NB4 (cell line): ENCODE measurements at regions not wholly inside any gene's neighbourhood (a gene's known extent, or its start where the extent isn't known, plus 50 kb on each side); places are given as distances from the start of the nearest gene placed in this dataset.
A peak's percentile ranks its signal among the peaks of the same experiment; 100 is the strongest.

Experiments
- DNase-seq: peaks from one replicate; pipeline ENCODE4 v3.0.0; 2010; ENCODE audit warnings: low read depth
- H3K4me3 ChIP-seq: one replicate; pipeline ENCODE4 v1.5.1; 2011; ENCODE audit warnings: mild to moderate bottlenecking, low read depth, low read length, moderate library complexity
- CTCF ChIP-seq: IDR thresholded peaks from one replicate; pipeline ENCODE4 v1.5.1; 2012; ENCODE audit warnings: low read depth, low read length
- MAX ChIP-seq: IDR thresholded peaks from 2 replicates; pipeline ENCODE4 v1.6.1; 2011; ENCODE audit warnings: low read depth, low read length
- MYC ChIP-seq: IDR thresholded peaks from 2 replicates; pipeline ENCODE4 v1.6.1; 2011; ENCODE audit warnings: low read depth, low read length
- POLR2A ChIP-seq: IDR thresholded peaks from 2 replicates; pipeline ENCODE4 v1.6.1; 2011; ENCODE audit warnings: mild to moderate bottlenecking; ENCODE audit not compliant: insufficient read length; ENCODE audit errors: extremely low read depth

GRCh38 chr20:39429726-39430125 lies 467.6 kb downstream of the DHX35 start:
- no peak for TF ChIP-seq MAX
- no peak for TF ChIP-seq POLR2A
- no peak for TF ChIP-seq MYC
- TF ChIP-seq CTCF: peak; percentile 16
- no peak overlapping the region for H3K4me3 ChIP-seq
- no peak for DNase-seq

DNA sequence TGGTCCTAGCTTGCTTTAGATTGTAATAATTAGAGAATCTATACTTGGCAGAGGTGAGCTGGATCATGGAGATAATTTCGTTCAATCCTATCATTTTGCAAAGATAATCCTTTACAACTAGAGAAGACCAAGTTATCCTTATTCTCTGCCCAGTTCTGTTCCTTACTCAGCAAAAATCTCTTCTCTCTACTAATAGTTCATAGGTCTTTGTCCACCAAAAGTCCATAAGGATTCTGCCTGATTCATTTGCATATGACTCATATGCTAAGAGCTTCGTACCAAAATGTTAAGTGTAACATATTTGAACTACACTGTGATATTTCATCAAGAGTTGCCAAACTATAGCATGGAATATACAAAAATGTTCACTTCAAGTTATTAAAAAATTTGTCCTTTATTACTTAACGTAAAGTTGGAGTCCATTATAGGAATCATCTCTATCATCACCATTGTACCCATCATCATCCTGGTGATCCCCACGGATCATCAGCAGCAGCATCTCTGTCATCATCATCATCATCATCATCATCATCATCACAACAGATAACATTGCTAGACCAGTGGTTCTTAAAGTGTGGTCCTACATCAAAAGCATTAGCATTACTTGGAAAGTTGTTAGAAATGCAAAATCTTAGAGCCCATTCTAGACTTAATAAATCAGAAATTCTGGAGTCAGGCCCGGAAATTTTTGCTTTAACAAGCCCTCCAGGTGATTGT lies 463.0 kb downstream of the DHX35 start:
- TF ChIP-seq CTCF (no peak), MYC (no peak), MAX (no peak), POLR2A (no peak)
- no peak for DNase-seq
- no peak overlapping the region for H3K4me3 ChIP-seq

DNA sequence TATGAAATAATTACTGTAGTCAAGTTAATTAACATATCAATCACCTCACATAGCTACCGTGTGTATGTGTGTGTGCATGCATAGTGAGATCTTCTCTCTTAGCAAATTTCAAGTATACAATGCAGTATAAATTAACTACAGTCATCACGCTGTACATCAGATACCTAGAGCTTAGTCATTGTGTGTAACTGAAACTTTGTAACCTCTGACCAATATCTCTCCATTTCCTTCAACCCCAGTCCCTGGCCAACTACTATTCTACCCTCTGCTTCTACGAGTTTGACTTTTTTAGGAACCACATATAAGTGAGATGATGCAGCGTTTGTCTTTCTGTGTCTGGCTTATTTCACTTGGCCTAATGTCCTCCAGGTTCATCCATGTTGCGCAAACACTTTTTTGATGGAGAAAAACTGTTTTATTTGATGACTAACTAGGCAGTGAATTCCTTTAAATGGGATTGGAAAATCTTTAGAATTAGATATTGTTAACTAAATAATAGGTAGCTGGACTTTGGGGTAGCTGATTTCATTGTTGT lies 459.5 kb downstream of the DHX35 start:
- TF ChIP-seq POLR2A (no peak), CTCF (no peak), MYC (no peak), MAX (no peak)
- DNase-seq: no peak
- no peak overlapping the region for H3K4me3 ChIP-seq

DNA sequence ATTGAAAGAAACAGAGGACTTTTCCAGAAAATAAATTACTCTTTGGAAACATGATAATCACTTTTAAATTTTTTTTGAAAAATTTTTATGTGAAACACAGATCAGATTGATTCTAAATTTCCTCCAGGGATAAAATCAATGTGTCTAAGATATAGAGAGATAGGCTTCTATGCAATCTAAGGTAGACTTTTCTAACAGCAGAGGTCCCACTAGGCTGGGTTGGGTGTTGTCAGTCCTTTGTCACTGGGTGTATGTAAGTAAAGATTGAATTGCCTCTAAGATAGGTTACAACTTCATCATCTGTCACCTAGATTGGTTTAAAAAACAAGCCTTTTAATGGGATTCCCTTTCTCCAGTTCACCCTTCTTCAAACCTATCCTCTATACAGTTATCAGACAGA lies 449.9 kb downstream of the DHX35 start:
- no peak overlapping the region for H3K4me3 ChIP-seq
- DNase-seq: no peak
- TF ChIP-seq MAX: no peak
- TF ChIP-seq MYC: no peak
- TF ChIP-seq CTCF: no peak
- no peak for TF ChIP-seq POLR2A

- TF ChIP-seq MYC (no peak), MAX (no peak), POLR2A (no peak), CTCF (no peak)
- DNase-seq: no peak
- H3K4me3 ChIP-seq: no peak overlapping the region
Measured at GRCh38 chr20:39399463-39399862, 437.3 kb downstream of the DHX35 start.
